ENCODE measurements at regions not wholly inside any gene's neighbourhood (a gene's known extent, or its start where the extent isn't known, plus 50 kb on each side); places are given as distances from the start of the nearest gene placed in this dataset.

DNA sequence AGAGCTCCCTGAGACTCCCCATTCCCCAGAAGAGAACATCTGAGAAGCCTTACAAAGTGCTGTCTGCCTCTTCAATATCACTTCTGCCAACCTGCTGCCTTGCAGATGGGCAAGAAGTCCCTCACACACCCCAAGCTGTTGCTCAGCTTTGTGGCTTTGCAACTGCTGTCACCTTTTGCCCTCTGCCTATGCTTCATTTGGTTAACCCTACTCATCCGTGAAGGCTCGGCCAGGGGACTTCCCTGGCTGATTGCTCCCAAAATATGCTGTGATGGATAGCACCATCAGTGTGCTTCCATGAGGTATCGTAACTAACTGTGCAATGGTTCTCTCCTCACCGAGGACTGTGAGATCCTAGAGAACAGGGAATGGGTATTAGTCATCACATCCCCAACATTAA, 88.9 kb upstream of the CYP1B1 start:
- TF ChIP-seq, protein P1, sequence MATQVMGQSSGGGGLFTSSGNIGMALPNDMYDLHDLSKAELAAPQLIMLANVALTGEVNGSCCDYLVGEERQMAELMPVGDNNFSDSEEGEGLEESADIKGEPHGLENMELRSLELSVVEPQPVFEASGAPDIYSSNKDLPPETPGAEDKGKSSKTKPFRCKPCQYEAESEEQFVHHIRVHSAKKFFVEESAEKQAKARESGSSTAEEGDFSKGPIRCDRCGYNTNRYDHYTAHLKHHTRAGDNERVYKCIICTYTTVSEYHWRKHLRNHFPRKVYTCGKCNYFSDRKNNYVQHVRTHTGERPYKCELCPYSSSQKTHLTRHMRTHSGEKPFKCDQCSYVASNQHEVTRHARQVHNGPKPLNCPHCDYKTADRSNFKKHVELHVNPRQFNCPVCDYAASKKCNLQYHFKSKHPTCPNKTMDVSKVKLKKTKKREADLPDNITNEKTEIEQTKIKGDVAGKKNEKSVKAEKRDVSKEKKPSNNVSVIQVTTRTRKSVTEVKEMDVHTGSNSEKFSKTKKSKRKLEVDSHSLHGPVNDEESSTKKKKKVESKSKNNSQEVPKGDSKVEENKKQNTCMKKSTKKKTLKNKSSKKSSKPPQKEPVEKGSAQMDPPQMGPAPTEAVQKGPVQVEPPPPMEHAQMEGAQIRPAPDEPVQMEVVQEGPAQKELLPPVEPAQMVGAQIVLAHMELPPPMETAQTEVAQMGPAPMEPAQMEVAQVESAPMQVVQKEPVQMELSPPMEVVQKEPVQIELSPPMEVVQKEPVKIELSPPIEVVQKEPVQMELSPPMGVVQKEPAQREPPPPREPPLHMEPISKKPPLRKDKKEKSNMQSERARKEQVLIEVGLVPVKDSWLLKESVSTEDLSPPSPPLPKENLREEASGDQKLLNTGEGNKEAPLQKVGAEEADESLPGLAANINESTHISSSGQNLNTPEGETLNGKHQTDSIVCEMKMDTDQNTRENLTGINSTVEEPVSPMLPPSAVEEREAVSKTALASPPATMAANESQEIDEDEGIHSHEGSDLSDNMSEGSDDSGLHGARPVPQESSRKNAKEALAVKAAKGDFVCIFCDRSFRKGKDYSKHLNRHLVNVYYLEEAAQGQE (IDR thresholded peaks at IDR 0.05; ENCODE audit: insufficient read depth in 1 of 2, low read depth in 2 of 2, low read length in 2 of 2), result no peak
- TF ChIP-seq SIN3A (IDR thresholded peaks at IDR 0.05; ENCODE audit: borderline replicate concordance, insufficient read depth, low read length), result no peak
- no peak for TF ChIP-seq TAF1 (IDR thresholded peaks at IDR 0.05; ENCODE audit: borderline replicate concordance, insufficient read depth, low read length)
- TF ChIP-seq POLR2AphosphoS5 (IDR thresholded peaks at IDR 0.05; ENCODE audit: low read depth, low read length), result no peak
- TF ChIP-seq FOXP2 (optimal IDR thresholded peaks at IDR 0.05; ENCODE audit: borderline replicate concordance, extremely low read depth, extremely low read length, insufficient read depth), result no peak

DNA sequence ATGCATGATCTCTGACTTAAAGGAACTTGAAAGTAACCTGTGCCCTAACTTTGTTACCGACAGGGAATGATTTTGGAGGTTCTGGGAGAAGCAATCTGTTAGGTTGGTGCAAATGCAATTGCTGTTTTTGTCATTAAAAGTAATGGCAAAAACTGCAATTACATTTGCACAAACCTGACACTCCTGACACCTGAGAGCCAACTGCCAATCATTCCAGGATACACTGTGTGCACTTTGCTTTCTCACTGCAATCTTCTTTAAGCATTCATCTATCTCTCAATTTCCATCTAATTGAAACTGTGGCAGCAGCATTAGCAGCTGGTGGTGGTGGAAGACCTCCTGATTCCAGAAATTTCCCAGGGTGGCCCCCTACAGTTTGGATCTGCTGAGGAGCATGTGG, 87.6 kb upstream of the CYP1B1 start:
- TF ChIP-seq TAF1 (IDR thresholded peaks at IDR 0.05; ENCODE audit: borderline replicate concordance, insufficient read depth, low read length) (no peak), FOXP2 (optimal IDR thresholded peaks at IDR 0.05; ENCODE audit: borderline replicate concordance, extremely low read depth, extremely low read length, insufficient read depth) (no peak), SIN3A (IDR thresholded peaks at IDR 0.05; ENCODE audit: borderline replicate concordance, insufficient read depth, low read length) (no peak), POLR2AphosphoS5 (IDR thresholded peaks at IDR 0.05; ENCODE audit: low read depth, low read length) (no peak)
- TF ChIP-seq, protein P1 (IDR thresholded peaks at IDR 0.05; ENCODE audit: insufficient read depth in 1 of 2, low read depth in 2 of 2, low read length in 2 of 2), result no peak

DNA sequence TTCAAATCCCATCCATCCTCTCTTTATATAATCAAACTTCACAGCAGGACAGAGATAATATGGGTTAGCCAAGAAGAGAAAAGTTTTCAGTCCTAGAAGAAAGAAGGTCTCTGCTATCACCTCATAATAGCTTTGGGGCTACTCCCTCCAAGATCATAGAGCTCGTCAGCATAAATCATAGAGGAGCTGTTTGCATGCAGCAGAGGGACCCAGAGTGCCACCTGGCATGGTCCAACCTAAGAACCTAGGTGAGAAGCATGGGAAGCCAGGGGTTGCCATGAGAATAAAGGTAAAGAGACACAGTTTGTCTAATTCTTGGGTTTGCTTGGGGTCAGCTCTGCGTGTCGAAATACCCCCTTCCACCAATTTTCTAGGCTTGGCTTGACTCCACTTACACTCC, 87.1 kb upstream of the CYP1B1 start:
- no peak for TF ChIP-seq POLR2AphosphoS5 (IDR thresholded peaks at IDR 0.05; ENCODE audit: low read depth, low read length)
- no peak for TF ChIP-seq SIN3A (IDR thresholded peaks at IDR 0.05; ENCODE audit: borderline replicate concordance, insufficient read depth, low read length)
- TF ChIP-seq, protein P1 (IDR thresholded peaks at IDR 0.05; ENCODE audit: insufficient read depth in 1 of 2, low read depth in 2 of 2, low read length in 2 of 2), result no peak
- TF ChIP-seq FOXP2 (optimal IDR thresholded peaks at IDR 0.05; ENCODE audit: borderline replicate concordance, extremely low read depth, extremely low read length, insufficient read depth), result no peak
- TF ChIP-seq TAF1 (IDR thresholded peaks at IDR 0.05; ENCODE audit: borderline replicate concordance, insufficient read depth, low read length), result no peak

DNA sequence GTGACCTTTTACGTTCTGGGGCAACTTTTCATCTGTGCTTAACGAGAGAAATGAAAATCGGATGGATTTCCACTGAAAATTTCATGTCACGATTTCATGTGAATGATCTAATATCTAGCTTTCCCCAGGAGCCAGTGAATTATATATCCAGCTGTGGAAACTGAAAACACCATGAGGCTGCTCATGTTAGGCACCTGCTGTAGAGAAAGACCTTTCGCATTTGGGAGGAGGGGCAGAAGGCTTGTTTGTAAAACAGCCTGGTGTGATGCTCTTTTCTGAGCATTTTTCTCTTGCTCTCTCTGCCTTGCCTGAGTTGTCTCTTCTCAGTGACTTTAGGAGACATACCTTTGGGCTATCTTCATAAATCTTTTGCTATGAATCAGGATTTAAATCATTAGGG, 84.6 kb upstream of the CYP1B1 start:
- no peak for TF ChIP-seq SIN3A (IDR thresholded peaks at IDR 0.05; ENCODE audit: borderline replicate concordance, insufficient read depth, low read length)
- no peak for TF ChIP-seq FOXP2 (optimal IDR thresholded peaks at IDR 0.05; ENCODE audit: borderline replicate concordance, extremely low read depth, extremely low read length, insufficient read depth)
- TF ChIP-seq, protein P1 (IDR thresholded peaks at IDR 0.05; ENCODE audit: insufficient read depth in 1 of 2, low read depth in 2 of 2, low read length in 2 of 2), result no peak
- no peak for TF ChIP-seq POLR2AphosphoS5 (IDR thresholded peaks at IDR 0.05; ENCODE audit: low read depth, low read length)

DNA sequence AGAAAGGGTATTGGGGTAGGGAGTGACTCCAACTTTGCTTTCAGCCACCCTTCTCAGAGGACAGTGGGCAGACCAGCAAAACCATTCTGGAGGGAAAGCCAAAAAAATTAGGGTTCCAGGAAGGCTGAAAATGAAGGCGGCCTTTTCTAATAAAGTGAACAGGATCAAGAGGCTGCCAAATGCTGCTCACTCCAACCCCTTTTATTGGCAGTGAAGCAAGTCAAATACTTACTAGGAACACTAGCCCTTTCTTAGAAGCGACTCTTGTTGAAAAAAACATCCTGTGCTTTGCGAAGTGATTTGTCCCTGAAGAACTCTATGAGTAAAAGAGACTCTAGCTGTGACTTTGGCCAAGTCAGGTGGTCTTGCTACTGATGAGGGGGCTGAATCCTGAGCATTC, 83.6 kb upstream of the CYP1B1 start:
- TF ChIP-seq, protein P1 (IDR thresholded peaks at IDR 0.05; ENCODE audit: insufficient read depth in 1 of 2, low read depth in 2 of 2, low read length in 2 of 2), result no peak
- TF ChIP-seq SIN3A (IDR thresholded peaks at IDR 0.05; ENCODE audit: borderline replicate concordance, insufficient read depth, low read length) (no peak), FOXP2 (optimal IDR thresholded peaks at IDR 0.05; ENCODE audit: borderline replicate concordance, extremely low read depth, extremely low read length, insufficient read depth) (no peak), TAF1 (IDR thresholded peaks at IDR 0.05; ENCODE audit: borderline replicate concordance, insufficient read depth, low read length) (no peak), POLR2AphosphoS5 (IDR thresholded peaks at IDR 0.05; ENCODE audit: low read depth, low read length) (no peak)

Data from PFSK-1 (cell line).